ENCODE measurements at regions not wholly inside any gene's neighbourhood (a gene's known extent, or its start where the extent isn't known, plus 50 kb on each side); places are given as distances from the start of the nearest gene placed in this dataset.
"Not testable (repeated sequence)": the region's sequence is repeated elsewhere in the genome, so short reads cannot be mapped to it uniquely, and the experiment has no call there.

DNA sequence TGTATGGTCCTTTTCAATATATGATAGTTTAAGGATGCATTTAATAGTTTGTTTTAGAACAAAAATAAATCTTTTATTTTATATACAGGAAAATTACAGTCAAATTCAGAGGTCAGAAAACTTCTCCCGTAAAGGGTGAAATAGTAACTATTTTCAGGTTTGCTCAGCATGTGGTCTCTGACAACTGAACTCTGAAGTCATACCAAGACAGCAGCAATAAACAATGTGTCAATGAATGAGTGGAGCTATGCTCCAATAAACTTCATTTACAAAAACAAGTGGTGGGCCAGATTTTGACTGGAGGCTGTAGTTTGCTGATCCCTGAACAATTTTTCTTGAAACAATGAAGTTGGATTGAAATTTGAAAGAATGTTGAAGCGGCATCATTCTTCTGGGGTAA is 123.6 kb downstream of the ZNF248 start:
- no peak for DNase-seq (ENCODE audit: low read depth)

DNA sequence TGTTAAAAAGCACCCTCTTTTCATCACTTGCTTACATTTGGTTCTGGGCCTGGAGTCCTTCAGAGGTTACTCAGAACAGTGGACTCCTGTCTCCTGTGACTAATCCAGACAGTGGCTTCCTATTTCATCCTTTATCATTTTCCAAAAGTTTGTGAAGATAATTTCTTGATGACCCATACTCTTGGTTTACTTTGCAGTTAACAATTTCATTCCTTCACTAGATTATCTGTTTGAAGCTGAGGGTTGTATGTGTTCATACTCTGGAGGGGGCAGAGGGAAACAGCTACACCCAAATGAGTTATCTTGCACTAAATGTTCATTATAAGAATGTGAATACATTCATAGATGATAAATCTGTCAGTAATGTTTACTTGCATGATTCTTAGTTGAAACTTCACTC is 124.7 kb downstream of the ZNF248 start:
- DNase-seq (ENCODE audit: low read depth) = no peak

DNA sequence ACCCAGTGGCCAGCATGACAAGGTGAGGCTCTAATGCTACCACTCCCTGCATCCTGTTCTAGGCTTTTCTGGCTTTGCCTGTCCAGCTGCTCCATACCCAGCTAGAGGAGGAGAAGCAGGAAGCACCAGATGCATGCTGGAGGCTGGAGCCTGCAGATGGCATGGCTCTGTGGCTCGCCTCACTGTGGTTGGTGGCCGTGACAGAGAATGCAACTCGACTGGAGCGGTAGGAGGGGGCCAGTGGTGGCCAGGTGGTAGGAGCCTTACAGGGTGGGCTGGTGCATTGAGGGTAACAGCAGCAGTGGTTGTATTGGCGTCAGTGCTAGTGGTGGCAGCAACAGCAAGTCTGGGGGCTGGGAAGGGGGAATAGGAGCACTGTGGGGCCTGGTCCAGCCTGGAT is 128.6 kb downstream of the ZNF248 start:
- DNase-seq (ENCODE audit: low read depth) = no peak

DNA sequence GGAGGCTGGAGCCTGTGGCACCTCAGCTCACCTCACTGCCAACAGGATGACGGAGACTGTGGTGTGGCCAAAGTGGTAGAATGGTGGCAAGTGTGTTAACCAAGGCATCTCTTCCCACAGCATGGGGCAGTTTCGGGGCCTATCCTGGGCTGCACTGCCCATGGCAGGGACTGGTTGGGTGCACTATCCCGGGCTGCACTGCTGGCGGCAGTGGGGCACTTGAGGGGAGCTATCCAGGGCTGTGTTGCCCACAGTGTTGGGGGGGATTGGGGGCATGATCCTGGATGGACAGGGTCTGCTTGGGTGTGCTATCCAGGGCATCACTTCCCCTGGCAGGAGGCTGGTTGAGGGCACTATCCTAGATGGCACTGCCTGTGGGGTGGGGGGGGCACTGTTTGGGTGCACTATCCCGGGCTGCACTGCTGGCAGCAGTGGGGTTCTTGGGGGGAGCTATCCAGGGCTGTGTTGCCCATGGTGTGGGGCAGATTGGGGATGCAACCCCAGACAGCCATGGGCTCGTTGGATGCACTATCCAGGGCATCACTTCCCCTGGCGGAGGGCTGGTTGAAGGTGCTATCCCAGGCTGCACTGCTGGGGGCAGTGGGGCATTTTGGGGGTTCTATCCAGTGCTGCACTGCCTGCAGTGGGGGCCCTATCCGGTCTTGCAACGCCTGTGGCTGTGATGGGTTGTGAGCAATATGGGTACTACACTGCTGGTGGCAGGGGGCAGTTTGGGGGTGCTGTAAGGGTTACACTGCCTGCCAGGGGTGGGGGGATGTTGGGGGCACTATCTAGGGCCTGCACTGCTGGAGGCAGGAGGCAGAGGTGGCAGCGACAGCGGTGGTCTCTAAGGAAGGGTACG is 129.7 kb downstream of the ZNF248 start:
- DNase-seq (ENCODE audit: low read depth) = no peak

DNA sequence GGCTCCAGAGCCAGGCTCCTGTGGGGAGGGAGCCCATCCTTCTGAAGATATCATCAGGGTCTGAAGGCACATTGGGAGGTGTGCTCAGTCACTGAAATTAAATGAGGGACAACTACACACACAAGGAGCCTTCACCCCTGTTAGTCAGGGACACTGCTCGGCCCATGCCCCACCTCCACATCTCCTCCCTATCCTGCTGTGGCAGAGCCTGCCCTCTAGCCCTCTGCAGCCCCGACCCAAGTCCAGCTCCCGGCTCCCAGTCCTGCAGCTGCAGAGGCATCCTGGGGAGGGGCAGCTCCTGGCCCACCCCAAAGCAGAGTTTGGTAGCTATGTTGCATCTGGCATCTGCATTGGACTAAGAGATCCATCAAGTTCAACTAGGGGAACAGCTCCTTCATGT is 136.3 kb downstream of the ZNF248 start:
- DNase-seq (ENCODE audit: low read depth) = no peak

DNA sequence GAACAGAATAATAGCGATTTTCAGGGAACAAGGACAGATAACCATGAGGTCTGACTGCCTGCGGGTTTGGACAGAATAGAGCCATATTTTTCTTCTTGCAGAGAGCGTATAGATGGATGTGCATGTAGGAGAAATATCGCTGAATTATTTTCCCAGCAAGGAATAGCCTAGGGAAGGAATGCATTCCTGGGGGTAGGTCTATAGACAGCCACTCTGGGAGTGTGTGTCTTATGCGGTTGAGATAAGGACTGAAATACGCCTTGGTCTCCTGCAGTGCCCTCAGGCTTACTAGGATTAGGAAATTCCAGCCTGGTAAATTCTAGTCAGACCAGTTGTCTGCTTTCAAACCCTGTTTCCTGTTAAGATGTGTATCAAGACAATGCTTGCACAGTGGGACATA is 139.3 kb downstream of the ZNF248 start:
- not testable (repeated sequence) for DNase-seq (ENCODE audit: low read depth)

DNA sequence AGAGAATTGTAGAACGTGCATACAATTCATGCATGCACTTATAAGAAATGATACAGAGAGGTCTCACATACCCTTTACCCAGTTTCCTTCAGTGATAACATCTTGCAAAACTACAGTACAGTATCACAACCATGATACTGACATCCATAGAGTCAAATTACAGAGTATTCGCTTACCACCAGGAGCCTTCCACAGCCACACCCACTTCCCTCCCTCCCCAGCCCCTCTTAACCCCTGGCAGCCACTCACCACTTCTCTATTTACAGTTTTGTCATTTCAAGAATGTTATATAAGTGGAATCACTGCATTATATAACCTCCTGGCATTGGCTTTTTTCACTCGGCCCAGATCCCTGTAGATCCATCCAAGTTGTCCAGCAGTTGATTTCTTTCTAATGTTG is 143.8 kb downstream of the ZNF248 start:
- DNase-seq (ENCODE audit: low read depth) = no peak

DNA sequence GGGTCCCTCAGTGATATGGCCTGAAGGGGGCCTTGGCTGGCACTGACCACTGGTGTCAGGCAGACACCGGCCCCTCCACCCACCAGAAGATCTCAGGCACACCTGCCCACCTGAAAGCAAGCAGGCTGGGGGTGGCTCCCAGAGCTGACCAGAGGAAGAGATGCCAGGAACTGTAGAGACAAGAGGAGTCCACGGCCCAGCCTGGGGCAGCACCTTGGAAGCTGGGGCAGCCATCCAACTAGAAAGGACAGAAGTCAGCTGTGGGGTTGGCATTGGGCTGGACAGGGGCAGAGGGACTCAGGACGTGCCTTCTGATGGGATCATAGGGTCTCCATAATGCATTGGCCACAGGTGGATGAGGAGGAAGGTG is 144.3 kb downstream of the ZNF248 start:
- DNase-seq (ENCODE audit: low read depth) = no peak

DNA sequence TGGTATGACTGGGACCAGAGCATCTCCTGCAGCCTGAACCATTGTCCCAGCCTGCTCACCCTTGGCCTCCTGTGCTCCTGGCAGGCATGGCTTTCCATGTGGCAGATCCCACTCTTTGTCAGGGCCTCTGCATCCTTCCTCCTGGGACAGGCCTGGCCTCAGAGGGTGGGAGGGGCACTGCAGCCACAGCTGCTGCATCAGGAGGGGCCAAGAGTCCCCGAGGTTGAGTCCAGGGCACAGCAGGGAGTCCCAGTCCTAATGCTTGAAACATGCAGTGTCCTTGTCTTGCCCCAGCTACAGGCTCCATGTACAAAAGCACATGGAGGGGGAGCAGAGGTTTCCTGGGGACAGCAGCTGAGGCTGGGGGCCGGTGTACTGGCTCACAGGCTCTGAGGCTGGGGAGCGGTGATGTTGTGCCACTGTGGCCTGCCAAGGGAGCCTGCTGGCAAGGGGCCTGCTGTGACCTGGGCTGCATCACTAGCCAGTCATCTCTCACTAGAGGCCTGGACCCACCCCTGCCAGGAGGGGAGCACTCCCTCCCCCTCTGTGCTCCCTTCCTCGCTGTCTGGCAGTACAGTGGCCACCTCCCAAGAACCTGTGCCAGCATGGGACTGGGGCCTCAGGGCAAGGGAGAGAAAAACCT is 144.8 kb downstream of the ZNF248 start:
- DNase-seq (ENCODE audit: low read depth) = peak; percentile 36

DNA sequence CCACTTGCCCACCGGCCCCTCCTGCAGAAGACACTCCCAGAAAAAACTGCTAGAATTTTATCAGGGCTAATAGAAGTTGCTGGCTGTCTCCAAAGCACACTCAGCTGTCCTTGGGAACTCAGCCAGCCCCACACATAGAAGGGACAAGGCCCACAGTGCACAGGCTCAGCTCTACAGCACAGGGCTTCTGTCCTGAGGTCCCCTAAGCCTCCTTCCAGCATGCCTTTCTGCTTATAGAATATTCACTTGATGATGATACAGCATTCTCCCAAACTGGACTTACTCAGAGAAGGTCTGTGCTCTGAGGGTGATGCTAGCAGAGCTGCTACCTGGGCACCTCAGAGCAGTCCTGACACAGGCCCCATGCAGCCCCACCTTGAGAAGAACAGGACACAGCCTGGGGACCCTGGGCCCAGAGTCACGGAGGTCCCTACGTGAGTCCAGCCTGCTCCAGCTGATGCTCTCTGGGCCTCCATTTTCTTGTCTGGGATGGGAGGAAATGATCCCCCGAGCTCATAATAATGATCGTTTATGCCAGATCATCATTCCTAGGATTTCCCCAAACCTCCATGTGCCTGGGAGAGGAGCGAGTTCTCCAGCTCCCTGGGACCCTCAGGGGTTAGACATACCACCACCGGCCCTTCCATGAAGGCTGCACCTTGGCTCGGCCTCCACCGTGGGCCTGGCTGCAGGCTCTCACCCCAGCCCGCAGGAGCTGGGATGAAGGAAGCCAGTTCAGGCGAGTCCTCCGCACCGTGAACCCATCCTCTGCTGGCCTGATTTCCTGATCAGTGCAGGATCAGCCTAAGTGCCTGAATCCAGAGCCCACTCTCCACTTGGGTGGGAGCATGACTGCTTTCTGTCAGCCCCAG is 145.6 kb downstream of the ZNF248 start:
- no peak for DNase-seq (ENCODE audit: low read depth)

DNA sequence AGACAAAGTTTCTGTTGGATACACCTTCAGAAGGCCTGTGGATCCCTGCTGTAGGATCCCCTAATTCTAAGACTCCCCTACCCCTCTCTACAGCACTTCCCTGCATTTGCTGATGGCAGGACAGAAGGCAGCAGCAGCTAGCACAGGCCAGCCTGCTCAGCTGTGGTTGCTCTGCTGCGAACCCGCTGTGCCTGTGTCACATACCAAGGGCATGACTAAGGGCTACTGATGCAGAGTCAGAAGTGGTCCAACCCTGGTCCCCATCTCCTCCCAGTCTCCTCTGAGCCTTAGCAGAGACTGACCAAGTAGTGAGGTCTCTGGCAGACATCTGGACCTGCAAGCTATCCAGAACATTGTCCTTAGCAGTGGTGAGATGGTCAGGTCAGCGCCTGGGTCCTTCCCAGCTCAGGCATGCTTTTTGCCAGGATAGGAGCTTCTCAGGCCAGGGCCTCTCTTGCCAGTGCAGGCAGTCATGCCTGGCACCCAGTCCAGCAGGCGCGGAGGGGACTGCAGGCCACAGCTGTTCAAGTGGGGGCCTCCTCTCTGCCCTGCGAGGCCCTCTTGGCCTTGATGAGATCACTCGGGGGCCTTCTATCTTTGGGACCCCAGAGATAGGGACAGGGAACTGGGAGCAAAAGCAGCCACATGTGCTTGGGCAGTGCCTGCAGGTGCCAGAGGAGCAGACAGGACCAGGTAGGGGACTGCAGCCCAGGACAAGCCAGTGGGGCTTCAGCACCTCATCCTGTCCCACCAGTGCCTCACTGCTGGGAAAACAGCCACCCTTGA is 146.4 kb downstream of the ZNF248 start:
- DNase-seq (ENCODE audit: low read depth) = peak; percentile 58

DNA sequence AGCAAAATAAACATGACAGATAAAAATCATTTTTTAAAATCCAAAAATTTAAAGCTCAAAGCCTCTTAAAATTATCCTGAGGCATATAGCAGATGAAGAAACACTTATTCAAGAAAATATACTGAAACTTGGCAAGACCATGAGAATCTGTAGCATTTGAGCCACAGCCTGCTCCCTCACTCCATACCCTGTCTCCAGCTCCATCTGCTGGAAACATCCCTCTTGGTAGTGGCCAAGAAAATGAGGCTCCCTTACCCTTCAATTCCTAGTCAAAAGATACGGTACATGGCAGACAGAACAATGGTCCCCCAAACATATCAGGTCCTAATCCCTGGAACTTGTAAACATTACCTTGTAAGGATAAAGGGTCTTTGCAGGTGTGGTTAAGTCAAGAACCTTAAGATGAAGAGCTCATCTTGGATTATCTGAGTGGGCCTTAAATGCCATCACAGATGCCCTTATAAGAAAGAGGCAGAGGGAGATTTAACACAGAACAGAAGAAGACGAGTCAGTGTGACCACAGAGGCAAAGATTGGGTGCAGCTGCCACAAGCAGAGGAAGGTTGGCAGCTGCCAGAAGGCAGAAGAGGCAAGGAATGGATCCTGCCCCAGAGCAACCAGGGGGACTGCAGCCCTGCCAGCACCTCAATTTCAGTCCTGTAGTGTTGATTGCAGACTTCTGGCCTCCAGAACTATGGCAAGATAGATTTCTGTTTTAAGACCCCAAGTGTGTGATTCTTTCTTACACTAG is 149.4 kb downstream of the ZNF248 start:
- DNase-seq (ENCODE audit: low read depth) = peak; percentile 40

DNA sequence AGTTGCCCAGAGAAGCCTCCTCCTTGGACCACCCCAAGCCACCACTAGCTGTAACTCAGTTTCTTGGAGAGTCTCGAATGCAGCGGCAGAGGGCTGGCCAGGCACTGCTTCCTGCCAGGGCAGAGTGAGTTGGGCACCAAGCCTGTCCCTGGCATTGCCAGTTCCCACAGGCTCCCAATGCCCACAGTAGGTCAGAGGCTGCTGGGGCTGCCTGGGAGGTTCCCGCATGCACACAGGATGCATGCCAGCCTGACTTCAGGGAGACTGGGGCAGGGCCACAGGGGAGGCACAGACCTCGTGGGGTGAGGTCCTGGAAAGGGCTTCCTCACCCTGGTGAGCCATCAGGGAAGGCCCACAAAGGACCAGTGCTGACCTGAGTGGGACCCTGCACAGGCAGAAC is 152.8 kb downstream of the ZNF248 start:
- DNase-seq (ENCODE audit: low read depth) = no peak

DNA sequence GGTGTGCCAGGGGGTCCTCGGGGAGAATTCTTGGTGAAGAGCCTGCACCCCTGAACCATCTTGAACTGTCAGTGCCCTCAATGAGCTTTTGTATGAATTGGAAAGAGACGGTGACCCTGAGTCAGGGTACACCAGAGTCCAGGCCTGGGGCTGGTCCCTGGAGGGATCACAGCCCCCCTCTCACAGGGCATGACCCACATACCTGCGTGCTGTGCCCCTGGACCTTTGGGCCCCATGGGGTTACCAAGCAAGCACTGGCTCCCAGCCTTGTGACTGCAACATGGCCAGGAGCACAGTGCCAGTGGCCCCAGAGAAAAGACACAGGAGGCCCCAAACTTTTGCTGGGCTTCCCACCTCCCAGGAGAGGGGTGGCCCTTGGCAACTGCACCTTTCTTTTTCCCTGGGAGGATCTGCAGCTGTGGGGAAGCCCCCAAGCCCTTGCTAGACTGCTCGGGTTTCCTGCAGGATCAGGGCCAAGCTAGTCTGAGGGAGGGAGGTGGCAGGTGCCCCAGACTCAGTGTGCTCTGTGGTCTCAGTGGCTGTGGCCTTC is 153.5 kb downstream of the ZNF248 start:
- DNase-seq (ENCODE audit: low read depth) = peak; percentile 63

DNA sequence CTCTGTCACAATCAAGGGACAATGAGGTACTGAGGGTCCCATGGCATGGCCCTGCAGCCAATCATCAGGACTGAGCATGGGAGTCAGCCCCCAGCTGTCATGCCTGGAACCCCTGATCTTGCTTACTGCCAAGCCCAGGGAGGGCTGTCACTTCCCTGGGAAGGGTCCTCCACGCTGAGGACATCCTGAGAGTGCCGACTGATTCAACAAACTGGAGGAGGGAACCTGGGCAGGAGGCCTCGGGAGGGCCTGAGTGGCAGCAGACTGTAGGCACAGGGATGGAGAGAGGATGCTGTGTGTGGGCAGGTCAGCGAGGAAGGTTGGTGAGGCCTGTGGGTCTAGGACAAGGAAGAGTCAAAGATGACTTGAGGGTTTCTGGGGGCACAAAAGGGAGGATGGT is 154.3 kb downstream of the ZNF248 start:
- no peak for DNase-seq (ENCODE audit: low read depth)

DNA sequence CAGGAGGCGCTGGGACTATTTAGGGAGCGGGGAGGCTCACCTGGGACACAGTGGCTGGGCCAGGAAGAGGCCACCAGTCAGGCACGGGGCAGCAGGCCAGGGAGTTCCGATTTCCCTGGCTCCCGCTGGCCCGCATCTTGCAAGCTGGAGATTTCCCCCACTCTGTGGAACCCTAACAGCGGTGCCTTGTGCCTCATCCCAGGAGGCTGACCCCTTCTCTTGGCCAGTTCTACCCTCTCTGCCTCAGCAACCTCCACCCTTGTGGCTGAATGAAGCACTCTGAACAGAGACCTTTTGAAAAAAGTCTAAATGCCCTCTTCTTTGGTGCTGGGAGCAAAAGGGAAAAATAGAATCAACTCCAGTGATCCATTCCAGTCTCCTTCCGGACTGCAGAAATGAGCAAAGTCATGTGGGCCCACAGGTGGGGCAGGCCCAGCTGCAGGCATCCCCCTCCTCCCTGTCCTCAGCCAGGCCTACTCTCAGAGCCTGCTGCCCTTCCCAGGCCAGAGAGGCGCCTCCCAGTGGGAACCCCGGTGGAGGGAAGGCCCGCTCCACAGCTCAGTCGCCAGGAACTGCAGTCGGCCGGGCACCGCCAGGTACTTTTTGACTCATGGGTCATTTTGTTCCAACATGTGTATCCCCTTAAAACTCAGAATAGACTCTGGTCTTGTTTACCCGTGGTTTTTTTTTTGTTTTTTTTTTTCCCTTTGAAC is 155.5 kb downstream of the ZNF248 start:
- DNase-seq (ENCODE audit: low read depth) = no peak

DNA sequence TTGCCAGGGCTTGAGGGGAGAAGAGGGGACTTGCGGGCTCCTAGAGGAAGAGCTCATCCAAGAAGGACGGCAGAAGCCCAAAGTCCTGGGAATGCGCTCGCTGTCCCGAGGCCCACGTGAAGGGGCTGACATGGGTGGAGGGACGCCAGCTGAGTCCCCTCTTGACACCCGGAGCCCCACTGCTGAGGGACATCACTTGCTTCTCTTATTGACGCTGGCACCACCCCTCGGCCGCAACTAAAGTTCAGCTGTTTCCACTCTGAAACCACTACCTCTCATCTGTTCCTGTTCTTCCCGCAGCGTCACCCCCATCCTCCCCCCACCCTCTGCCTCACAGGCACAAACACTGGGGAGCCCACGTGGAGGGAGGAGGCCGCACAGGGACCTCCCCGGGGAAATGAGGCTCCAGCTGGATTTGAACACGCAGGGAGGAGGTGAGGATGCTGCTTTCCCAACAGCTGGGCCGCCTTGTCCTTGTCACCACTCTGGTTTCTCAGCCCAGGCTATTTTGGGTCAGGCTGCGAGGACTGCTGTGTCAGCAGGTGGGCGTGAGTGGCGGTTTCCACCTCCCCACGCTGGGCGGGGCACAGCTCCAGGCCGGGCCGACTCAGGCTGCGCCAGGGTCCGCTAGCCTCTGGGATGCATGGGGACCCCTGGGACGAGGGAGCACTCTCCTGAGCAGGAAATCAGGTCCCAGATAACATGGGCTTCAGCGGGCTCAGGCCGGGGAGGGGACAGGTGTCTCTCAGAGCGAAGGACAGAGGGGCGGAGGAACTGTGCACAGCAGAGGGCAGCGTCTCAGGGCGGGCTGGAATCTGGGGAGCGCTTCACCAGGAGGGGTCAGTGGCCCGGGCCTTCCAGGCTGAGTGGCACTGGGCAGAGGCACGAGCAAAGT is 156.3 kb downstream of the ZNF248 start:
- no peak for DNase-seq (ENCODE audit: low read depth)

DNA sequence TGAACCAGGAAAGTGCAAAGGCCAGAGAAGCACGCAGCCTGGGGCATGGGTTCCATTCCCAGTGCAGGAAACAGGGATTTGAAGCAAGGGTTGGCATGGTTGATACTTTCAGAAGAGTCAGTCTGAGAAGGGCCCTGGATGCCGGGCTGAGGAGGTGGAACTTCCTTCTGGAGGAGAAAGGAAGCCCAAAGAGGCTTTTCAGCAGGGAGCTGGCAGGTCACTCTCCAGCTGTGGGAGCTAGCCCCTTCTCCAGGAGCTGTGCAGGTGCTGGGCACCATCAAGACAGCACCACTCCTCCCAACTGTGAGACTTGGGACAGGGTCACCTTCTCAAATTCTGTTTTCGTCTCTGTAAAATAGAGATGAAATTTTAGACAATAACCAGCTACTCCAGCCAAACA is 169.8 kb downstream of the ZNF248 start:
- no peak for DNase-seq (ENCODE audit: low read depth)
